ENCODE measurements at regions not wholly inside any gene's neighbourhood (a gene's known extent, or its start where the extent isn't known, plus 50 kb on each side); places are given as distances from the start of the nearest gene placed in this dataset.
"Not testable (repeated sequence)": the region's sequence is repeated elsewhere in the genome, so short reads cannot be mapped to it uniquely, and the experiment has no call there.

DNA sequence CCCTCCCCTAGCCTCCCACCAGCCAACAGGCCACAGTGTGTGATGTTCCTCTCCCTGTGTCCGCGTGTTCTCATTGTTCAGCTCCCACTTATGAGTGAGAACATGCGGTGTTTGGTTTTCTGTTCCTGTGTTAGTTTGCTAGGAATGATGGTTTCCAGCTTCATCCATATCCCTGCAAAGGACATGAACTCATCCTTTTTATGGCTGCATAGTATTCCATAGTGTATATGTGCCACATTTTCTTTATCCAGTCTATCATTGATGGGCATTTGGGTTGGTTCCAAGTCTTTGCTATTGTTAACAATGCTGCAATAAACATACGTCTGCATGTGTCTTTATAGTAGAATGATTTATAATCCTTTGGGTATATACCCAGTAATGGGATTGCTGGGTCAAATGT is 239.0 kb upstream of the EXOC2 start:
- FAIRE-seq = not testable (repeated sequence)

DNA sequence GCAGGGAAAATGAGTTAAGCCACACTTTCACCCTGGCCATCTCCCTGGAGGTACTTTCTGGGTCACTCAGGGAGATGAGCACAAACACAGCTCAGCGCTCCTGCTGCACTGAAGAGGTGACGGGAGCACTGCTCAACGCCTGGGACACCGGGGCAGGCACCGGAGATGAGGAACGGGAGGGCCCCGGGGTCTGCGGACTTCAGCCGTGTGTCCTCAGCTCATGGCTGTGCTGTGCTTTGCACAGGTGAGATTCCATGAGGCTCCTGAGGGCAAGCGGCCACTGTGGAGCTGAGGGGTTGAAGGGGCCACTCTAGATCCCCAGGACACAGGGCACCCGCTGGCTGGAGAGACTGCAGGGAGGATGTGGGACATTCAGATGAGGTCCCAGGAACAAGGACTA is 234.2 kb upstream of the EXOC2 start:
- FAIRE-seq = no peak

DNA sequence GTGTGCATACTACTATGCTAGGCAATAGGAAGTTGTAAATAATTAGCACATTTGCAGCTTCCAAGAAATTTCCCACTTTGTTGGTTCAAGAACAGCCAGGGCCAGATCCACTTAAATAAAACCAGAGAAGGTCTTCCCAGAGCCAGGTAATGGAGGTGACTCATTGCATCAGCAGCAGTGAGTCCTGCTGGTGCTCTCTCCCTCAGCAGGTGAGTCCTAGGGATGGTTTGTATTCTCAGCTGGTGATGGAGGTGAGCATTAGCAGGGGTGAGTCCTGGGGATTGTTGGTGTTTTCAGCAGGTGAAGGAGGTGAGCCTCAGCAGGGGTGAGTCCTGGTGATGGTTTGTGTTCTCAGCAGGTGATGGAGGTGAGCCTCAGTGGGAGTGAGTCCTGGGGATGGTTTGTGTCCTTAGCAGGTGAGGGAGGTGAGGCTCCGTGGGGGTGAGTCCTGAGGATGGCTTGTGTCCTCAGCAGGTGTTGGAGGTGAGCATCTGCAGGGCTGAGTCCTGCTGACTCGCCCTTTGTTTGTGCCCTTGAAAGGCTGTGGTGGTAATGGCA is 232.8 kb upstream of the EXOC2 start:
- FAIRE-seq = no peak

DNA sequence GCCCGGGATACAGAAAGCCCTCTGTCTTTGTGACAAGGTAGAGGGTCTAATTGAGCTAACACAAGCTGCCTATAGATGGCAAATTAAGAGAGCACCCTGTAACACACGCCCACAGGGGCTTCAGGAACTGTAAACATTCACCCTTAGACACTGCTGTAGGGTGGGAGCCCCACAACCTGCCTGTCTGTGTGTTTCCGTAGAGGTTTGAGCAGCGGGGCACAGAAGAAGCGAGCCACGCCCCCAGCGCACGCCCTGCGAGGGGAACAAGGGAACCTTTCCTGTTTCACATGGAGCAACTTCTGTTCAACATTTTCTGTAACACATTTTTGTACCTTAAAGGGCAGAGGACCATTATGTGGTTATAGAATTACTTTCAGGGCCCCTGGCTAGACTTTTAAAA is 231.7 kb upstream of the EXOC2 start:
- FAIRE-seq = no peak

DNA sequence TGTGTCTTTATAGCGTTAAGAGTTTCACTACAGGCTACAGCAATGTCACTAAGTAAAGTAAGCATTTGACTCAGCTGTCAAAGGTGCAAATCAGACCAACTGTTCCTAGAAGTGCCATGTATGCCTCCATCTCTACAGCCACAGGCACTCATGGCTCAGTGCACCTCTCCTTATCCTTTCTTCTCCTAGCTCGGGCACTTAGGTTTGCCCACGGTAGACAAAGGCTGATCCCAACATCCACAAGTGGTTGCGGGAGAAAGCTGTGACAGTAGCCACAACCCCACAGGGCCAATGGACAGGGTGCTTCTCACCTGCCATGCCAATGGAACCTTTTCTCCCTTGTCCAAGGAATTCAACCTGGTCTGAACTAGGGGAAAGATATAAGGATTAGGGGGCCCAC is 228.5 kb upstream of the EXOC2 start:
- FAIRE-seq = no peak

DNA sequence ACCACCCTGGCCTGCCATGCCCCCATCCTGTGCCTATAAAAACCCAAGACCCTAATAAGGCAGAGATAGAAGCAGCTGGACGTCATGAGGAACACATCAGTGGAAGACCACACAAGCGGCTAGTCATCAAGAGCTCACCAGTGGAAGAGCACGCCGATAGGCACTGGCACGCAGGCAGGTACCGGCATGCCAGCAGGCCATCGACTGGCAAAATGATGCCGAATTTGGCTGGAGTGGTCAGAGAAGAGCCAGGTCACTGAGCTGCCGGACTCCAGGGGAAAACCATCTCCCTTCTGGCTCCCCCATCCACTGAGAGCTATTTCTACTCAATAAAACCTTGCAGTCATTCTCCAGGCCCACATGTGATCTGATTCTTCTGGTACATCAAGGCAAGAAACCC is 227.6 kb upstream of the EXOC2 start:
- no peak for FAIRE-seq

DNA sequence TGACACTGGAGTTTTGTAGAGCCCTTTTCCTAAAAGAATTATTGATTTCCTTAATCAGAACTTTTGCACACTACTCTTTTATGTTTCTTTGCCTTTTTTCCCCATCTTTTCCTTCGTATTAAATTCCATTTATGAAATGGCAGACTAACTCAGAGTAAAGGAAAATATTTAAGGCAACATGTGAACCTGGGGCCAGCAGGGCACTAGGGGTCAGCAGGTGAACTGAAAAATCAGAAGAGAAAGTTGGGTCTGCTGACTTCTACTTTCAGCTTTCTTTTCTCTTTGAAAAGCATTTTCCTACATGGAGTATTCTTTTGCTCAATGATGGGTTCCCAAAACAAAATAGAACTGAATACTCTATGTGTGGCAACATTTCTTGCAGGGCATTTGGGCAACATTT is 226.6 kb upstream of the EXOC2 start:
- no peak for FAIRE-seq

DNA sequence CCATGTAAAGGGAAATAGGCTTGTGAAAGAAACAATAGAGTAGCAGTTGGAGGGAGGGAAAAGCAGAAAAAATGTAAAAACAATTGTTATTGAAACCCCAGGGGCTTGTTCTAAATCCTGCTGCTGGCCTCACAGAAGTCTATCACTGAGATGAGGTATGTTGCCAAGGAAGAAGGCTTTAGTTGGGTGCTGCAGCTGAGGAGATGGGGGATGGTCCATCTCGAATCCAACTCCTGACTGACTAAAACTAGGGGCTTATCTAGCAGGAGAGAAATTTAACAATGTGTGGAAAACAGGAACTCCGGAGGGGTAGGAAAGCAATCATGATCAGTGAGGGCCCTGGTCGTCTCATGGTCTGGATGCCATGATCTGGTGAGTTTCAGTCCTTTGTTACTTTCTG is 225.0 kb upstream of the EXOC2 start:
- no peak for FAIRE-seq

DNA sequence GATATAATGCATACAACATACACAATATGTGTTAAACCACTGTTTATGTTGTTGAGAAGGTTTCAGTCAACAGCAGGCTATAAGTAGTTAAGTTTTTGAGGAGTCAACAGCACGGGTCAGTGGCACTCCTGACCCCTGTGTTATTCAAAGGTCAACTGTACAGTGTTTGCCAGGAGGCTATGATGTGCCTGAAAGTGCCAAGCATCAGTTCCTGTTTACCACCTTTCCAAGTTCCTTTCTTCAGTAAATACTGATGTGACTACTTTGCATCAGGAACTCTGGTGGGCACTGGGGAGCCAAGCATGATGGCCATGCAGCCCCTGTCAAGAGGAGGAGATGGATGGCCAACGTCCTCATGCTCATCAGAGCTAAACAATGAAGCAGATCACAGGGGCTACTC is 224.4 kb upstream of the EXOC2 start:
- no peak for FAIRE-seq

DNA sequence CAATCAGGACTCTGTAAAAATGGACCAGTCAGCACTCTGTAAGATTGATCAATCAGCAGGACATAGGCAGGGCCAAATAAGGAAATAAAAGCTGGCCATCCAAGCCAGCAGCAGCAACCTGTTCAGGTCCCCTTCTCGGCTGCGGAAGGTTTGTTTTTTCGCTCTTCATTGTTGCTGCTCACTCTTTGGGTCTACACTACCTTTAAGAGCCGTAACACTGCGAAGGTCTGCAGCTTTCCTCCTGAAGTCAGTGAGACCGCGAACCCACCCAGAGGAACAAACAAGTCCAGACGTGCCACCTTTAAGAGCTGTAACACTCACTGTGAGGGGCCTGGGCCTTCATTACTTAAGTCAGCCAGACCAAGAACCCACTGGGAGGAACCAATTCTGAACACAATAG is 223.2 kb upstream of the EXOC2 start:
- no peak for FAIRE-seq

DNA sequence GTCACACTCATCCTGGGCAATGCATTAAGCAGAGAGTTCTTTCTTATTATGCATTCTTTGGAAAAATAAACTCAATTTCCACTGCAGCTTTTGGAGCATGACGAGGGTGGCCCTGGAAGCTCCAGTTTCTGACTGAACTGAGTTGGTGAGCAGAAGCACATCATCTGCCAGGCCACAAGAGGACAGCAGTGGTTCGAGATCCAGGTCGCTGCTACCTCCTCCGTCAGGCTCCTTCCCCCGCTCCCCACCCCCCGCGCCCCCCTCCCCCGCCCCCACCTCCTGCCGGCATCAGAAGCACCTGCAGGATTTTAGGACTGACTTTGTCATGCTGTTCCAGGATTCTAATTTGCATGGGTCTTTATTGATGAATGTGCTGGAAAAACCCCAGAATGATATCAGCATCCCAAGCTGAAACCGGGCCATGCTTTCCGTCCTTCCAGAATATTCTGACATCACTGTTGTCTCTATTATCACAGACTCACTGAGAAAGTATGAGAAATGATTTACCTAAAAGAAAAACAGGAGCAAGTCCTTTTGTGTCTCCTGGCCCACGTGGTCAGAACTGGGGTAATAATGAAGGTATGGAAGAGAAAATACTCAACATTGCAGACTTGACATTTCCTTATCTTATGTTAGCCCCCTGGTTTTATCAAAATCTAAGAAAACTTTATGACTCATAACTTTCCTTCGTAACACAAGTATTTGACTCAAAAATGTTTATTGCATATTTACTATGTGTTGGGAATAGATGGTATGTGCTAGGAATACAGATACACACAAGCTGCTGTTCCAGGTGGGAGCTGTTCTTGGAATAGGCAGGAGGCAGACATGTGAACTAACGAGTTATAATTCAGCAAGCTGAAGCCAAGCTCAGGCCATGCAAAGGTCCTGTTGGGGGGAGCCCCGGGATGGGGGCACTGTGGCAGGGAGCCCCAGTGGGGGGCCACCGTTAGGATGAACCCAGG is 220.2 kb upstream of the EXOC2 start:
- FAIRE-seq = no peak

DNA sequence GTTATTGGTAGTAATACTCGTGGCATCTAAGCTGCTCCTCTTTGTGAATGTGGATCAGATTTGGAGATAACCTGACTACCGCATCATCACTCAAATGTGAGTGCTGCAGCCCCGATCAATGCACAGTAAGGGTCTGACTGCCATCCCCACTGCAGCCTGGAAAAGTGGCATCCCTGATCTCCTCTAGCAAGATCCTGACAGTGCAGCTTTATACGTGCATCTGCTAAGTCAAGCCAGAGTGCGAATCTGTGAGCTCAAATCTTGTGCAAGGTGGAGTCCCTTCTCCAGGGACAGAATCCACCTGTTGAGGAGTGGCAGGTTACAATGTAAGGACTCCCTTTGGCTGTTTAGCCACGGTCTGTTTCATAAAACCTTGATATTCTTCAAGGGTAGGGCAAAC is 215.0 kb upstream of the EXOC2 start:
- no peak for FAIRE-seq

DNA sequence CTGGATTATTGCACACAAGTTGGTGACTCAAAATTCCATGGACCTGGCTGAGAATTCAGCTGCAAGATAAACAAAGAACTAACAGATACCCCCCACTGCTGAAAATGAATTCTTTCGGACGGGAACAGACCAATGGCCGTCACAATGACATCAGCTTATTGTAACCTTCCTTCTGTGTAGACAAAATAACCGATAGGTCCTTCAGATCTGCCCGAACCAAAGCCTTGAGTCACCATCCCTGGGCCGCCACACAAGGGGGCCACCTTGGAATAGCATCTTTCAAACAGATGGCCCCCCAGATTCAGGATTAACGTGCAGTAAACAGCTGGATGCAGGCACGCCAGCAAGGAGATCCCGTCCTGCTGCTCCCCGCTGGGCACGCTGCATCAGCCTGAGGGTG is 214.0 kb upstream of the EXOC2 start:
- FAIRE-seq = no peak

DNA sequence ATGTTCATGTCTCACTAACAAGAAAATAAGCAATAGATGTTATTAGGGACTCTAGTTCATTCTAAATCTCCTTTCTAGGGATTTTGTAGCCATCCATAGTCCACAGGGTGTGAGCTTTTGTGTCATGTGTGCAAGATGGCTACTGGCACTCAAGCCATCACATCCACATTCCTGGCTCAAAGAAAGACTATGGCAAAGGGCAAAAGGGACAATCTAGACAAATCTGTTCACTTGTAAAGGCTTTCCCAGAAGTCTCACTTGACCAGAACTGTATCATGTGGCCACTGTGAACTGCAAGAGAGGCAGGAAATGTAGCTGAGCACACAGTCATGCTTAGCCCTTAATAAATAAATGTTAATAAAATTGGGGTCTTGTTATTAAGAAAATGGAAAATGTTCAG is 212.6 kb upstream of the EXOC2 start:
- FAIRE-seq = no peak

DNA sequence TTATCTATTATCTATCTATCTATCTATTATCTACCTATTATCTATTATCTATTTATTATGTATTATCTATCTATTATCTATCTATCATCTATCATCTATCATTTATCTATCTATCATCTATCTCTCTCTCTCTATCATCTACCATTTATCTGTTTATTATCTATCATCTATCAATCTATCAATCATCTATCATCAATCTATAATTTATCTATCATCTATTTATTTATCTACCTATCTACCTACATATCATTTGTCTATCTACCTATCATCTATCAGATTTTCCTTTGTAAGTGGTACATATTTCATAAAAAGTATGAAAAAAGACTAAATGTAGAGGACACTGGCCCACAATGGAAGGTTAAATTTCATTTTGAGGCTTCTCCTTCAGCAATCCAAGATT is 212.1 kb upstream of the EXOC2 start:
- FAIRE-seq = no peak

DNA sequence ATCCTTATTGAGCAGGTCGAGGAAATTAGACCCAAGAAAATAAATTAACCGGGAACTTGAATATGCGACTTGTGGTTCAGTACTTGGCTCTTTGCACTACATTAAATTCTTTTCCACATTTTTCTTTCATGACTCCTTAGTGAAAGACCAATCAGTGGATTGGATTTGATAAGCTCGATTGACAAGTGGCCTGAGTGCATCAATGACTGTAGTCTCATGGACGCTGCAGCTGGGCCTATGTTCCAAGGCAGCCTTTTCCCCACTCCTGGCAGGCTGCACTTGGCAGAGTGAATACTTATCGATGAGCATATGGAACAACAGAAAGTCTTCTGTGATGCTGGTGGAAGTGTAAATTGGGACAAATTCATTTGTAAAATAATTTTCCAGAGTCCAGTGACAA is 210.8 kb upstream of the EXOC2 start:
- no peak for FAIRE-seq

DNA sequence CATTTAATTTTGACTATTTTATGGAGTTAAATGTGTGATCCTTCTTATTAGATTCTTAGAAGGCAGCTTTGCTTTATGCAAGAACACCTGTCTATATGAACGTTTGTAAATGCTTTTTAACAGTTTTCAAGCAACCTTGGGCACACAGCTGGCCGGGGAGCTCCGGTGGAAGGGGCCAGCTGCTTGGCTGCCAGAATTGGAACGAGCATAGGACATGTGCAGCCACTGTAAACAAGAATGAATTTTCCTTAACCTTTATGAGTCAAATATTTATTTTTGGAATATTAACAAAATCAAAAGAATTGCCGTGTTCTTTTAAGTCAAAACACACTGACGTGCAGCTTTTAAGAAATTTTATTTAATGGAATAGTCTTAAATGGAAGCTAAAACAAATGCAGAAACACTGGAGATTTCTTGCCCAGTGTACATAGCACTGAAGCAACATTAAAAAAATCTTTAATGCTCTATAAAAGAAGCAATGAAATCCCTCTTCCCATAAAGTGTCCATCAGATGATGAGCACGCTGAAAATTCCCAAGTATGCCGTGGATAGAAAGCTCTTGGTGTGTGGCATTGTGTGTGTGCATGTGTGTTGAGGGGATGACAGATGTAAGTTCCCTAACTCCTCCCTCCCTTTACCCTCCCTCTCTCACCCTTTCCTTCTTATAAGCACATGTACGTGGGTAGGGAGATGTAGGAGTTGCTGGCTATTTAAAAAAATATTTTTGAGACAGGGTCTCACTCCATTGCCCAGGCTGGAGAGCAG is 208.9 kb upstream of the EXOC2 start:
- peak; percentile 66 for FAIRE-seq

DNA sequence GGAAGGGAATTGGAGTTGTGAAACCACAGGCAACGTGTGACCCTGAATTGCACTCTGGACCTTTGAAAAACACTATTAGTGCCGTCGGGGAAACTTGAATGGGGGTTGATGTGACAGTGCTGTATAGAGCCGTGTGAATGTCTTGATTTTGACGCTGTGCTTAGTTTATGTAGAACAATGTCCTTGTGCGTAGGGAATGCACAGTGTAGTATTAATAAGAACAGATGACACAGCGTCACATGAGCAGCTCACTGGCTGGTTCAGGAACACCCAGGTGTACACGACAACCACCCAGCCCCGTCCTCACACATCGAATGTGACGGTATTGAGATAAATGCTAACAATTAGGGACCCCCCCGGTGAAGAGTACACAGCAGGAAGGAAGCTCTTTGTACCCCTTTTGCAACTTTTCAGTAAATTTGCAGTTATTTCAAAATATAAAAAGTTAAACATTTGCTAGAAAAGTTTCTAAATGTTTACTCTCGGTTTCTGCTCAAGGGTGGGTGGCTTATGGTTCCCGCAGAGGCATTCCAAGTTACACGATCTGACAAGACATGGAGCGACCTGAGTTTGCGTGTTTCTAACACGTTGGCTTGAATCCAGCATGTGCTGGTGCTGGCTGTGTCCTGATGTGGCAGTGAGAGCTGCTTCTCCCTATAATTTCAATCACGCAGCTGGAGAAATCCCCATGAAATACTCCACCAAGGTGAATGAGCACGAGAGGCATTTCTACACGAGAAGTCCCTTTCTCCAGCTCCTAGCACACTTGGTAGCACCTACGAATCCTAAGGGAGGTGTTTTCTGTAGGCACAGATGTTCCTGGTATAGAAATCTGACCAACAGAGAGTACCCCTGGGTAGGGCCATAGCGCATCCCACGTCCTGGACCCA is 208.0 kb upstream of the EXOC2 start:
- FAIRE-seq = no peak

DNA sequence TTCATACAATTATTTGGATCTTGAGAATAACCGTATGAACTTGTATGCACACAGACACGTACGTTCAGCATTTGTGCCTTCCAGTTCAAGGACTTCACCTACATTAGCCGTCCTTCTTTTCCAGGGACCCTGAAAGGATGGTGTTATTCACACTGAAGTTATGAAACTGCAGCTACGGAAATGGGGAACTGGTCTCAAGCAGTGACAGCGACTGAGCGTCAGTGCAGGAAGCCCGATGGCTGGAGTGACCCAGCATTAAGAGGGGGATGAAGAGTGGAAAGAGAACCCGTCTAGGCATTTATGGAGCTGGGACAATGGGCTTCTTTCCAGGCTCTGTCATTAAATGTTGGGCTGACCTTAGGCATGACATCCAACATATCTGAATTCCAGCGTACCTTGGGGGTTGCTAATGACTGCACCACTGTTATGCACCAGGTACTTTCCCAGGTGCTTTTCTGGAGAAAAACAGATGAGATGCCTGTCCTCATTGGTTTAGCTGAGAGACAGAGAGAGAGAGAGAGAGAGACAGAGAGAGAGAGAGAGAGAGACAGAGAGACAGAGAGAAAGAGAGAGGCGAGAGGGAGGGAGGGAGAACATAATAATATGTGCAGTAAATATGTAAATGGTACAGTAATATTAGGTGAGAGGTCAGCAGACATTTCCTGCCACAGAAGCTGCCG is 204.7 kb upstream of the EXOC2 start:
- no peak for FAIRE-seq

DNA sequence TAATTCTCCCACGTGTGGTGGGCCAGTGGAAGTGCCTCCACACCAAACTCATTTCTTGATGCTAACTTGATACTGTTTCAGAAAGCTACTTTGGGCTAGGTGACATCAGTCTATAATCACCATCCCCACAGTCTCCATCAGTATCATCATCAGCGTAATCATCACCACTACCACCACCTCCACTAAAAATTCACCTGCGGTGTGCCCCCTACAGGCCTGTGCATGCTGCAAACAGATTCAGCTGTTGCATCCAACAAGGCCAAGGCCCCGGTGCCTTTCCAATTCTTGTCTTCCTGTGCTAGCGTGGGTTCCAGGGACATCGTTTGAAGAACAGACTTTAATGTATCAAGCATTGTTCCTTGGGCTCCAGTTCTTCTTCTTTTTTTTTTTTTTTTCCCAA is 201.3 kb upstream of the EXOC2 start:
- FAIRE-seq = no peak

DNA sequence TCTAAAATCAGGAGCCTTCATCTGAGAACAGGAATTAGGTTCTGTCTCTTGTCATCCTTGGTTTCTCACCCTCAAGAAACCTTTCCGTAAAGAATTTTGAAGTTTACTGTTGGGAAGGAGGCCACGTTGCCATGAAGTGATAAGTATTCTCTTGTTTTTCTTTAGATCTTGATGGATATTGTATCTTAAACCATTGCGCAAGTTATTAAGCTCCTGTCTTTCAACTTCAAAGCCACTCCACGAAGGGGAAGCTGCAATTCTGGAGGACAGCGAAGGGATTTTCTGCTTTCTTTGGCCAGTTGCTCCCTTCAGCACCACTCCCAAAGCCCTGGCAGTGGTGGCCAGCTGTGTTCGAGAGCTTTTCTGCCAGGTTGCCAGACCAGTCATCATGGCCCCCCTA is 198.1 kb upstream of the EXOC2 start:
- no peak for FAIRE-seq

DNA sequence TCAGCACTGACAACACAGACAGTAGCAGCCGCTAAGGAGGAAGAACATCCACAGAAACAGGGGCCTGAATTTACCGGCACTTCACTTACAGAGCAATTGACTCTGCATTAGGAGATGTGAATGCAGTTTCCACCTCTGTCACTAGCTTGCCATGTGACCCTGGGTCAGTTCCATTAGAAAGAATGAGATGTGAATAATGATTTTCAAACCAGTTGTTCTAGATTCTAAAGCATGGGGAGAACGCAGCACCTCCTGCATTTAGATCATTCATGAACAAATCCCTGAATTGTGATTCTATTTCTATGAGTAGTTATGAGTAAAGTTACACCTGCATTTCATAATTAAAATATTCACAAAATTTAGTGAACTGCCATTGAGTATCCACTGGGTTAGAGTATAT is 197.3 kb upstream of the EXOC2 start:
- FAIRE-seq = no peak
